BJ (cell line): ENCODE measurements at regions not wholly inside any gene's neighbourhood (a gene's known extent, or its start where the extent isn't known, plus 50 kb on each side); places are given as distances from the start of the nearest gene placed in this dataset.

ENCODE experiments used
- CTCF ChIA-PET: fragments of 350-600 bp; formaldehyde crosslinking; extraction: SDS; loops from one replicate; lab custom pipeline; 2021; ENCODE audit warnings: antibody characterized with exemption, inconsistent platforms; lab: Yijun Ruan, JAX
- POLR2A ChIA-PET: fragments of 300-600 bp; sonication (Branson Sonifier 250); formaldehyde crosslinking; extraction: SDS; loops from one replicate; lab custom pipeline; 2021; ENCODE audit warnings: antibody characterized with exemption; lab: Charles Lee
- DNase-seq: peaks from one replicate; pipeline ENCODE4 v3.0.0-alpha.2; 2011; ENCODE audit warnings: low read depth
- H3K27me3 ChIP-seq: 2 replicates; pipeline ENCODE4 v1.6.0; 2011; ENCODE audit warnings: low read length; ENCODE audit not compliant: control insufficient read depth, insufficient read depth
- H3K36me3 ChIP-seq: 2 replicates; pipeline ENCODE4 v1.5.1; 2011; ENCODE audit warnings: low read length; ENCODE audit not compliant: control insufficient read depth, insufficient read depth
- H3K4me3 ChIP-seq: 2 replicates; pipeline ENCODE4 v1.5.1; 2011; ENCODE audit warnings: low read depth, mild to moderate bottlenecking, control low read depth, low read length
- CTCF ChIP-seq: IDR thresholded peaks from 2 replicates; pipeline ENCODE4 v1.5.1; 2011; ENCODE audit warnings: low read depth, mild to moderate bottlenecking, control low read depth, inconsistent platforms, low read length, moderate library complexity; ENCODE audit not compliant: insufficient read depth

- no peak overlapping the region for H3K4me3 ChIP-seq
- POLR2A ChIA-PET: no interaction called here
- no peaks in the 10 kb centered on the region for H3K36me3 ChIP-seq
- DNase-seq: no peak
- TF ChIP-seq CTCF: no peak
- CTCF ChIA-PET: no interaction called here
- no peaks in the 10 kb centered on the region for H3K27me3 ChIP-seq
These were observed 226.8 kb downstream of the RAP2A start for GRCh38 chr13:97660594-97661260.

DNA sequence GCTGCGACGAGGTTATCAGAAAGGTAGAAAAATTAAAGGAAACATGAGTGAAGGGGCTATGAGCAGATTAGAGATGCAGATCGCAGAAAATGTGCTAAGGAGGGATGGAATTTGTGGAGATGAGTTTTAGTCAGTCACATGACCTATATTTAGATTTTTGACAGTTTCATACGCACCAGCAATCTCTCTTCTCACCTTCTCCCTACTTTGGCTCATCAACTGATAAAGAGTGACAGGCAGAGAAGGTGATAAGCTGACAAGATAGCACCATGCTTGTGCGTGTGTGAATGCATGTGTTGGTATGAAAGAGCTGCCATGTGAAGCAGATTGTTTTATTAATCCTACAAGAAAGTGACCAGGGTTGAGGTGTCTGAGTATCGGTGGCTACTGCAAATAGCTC lies 252.6 kb downstream of the RAP2A start:
- Histone ChIP-seq H3K36me3 (no peaks in the 10 kb centered on the region), H3K27me3 (no peaks in the 10 kb centered on the region), H3K4me3 (no peak overlapping the region)
- POLR2A ChIA-PET: no interaction called here
- TF ChIP-seq CTCF: no peak
- no peak for DNase-seq
- CTCF ChIA-PET: no interaction called here

DNA sequence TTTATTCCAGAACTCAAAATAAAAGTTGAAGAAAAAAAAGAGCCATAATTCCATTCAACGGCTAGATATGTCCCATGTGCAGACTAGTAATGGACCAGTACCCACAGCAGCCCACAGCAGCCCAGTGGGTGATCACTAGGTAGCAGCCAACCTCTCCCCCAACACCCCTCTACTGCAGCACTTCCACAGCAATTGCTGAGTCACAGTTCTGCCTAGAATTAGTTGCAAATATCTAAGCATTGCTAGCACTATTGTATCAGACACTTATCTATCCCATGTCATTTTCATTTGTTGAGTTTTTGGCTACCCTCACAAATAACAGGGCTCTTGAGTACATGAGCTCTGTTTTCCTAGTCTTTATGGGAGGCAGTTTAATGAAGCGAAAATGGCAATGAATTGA lies 258.7 kb downstream of the RAP2A start:
- Histone ChIP-seq H3K4me3 (no peak overlapping the region), H3K27me3 (no peaks in the 10 kb centered on the region), H3K36me3 (no peaks in the 10 kb centered on the region)
- DNase-seq: no peak
- ChIA-PET POLR2A (no interaction called here), CTCF (no interaction called here)
- TF ChIP-seq CTCF: no peak

GRCh38 chr13:97695684-97696083 lies 257.8 kb upstream of the IPO5 start:
- H3K36me3 ChIP-seq: no peaks in the 10 kb centered on the region
- no peak overlapping the region for H3K4me3 ChIP-seq
- CTCF ChIA-PET: no interaction called here
- POLR2A ChIA-PET: no interaction called here
- TF ChIP-seq CTCF: no peak
- H3K27me3 ChIP-seq: no peaks in the 10 kb centered on the region
- DNase-seq: no peak

- POLR2A ChIA-PET: no interaction called here
- no peak for TF ChIP-seq CTCF
- no peak for DNase-seq
- no peak overlapping the region for H3K4me3 ChIP-seq
- CTCF ChIA-PET: no interaction called here
- no peaks in the 10 kb centered on the region for H3K27me3 ChIP-seq
- H3K36me3 ChIP-seq: no peaks in the 10 kb centered on the region
These were observed 256.6 kb upstream of the IPO5 start for GRCh38 chr13:97696921-97697320.
